HepG2 (cell line): ENCODE measurements at regions not wholly inside any gene's neighbourhood (a gene's known extent, or its start where the extent isn't known, plus 50 kb on each side); places are given as distances from the start of the nearest gene placed in this dataset.

ENCODE experiments used
- ATAC-seq: fragments of 200-7000 bp; cut with Tn5 transposase; 3 replicates; pipeline ENCODE4 v1.9.1; 2020; ENCODE audit warnings: mild to moderate bottlenecking, moderate library complexity
- BruUV-seq: library from RNA; stranded (reverse); fragments of 400-500 nt; replicated peaks from 2 replicates; lab custom pipeline; 2021; lab: Mats Ljungman, UMichigan
- CTCF ChIA-PET: fragments of 300-600 bp; formaldehyde crosslinking; extraction: SDS; loops from one replicate; lab custom pipeline; 2021; ENCODE audit warnings: low total read pairs, inconsistent platforms, low intra/inter-chr PET ratio; lab: Yijun Ruan, JAX
- POLR2A ChIA-PET: fragments of 350-600 bp; sonication (Branson Sonifier 250); formaldehyde crosslinking; loops from one replicate; lab custom pipeline; 2020; ENCODE audit warnings: antibody characterized with exemption, inconsistent platforms; lab: Yijun Ruan, JAX
- DNase-seq: peaks from one replicate; pipeline ENCODE4 v3.0.0-alpha.2; 2015; ENCODE audit warnings: low spot score
- FAIRE-seq: peaks from 3 replicates; lab custom pipeline; 2011; peaks lifted over from hg19 to GRCh38; lab: Jason Lieb, UNC
- H2AFZ ChIP-seq: one replicate; pipeline ENCODE4 v1.6.1; 2011; ENCODE audit warnings: low read length, inconsistent platforms
- H3K27ac ChIP-seq: fragments of 300-600 bp; 3 replicates; pipeline ENCODE4 v1.8.0; 2011; ENCODE audit warnings: mixed run types, mild to moderate bottlenecking, mixed read lengths, low read length, inconsistent platforms; ENCODE audit not compliant: insufficient read depth; ENCODE audit errors: extremely low read length
- H3K27me3 ChIP-seq, 2 experiments: fragments of 200-600 bp in 1 of 2; 2 replicates in 1 of 2; 3 replicates in 1 of 2; pipeline versions ENCODE4 v1.6.0 to v1.8.0; 2011; ENCODE audit warnings: low read length in 2 of 2, mild to moderate bottlenecking in 2 of 2, moderate library complexity in 2 of 2, inconsistent platforms in 1 of 2; ENCODE audit not compliant: insufficient read depth in 2 of 2, control insufficient read depth in 1 of 2
- H3K36me3 ChIP-seq, 2 experiments: fragments of 200-600 bp in 1 of 2; replicated peaks in 1 of 2; 2 replicates in 1 of 2; 3 replicates in 1 of 2; pipeline versions ENCODE4 v1.5.1 to v1.8.0; 2011; ENCODE audit warnings: low read length in 2 of 2, inconsistent platforms in 1 of 2; ENCODE audit not compliant: insufficient read depth in 2 of 2, control insufficient read depth in 1 of 2
- H3K4me1 ChIP-seq: 2 replicates; pipeline ENCODE4 v1.5.1; 2012; ENCODE audit warnings: low read length, inconsistent platforms; ENCODE audit not compliant: insufficient read depth
- H3K4me2 ChIP-seq: 2 replicates; pipeline ENCODE4 v1.6.0; 2011; ENCODE audit warnings: low read depth, low read length, inconsistent platforms
- H3K4me3 ChIP-seq, 3 experiments: fragments of 200-600 bp in 1 of 3; sonication (generic), shearing (Covaris generic) in 1 of 3; replicated peaks in 1 of 3; 2 replicates each; pipeline ENCODE4 v1.5.1; 2011 to 2016; ENCODE audit warnings: low read length in 3 of 3, inconsistent platforms in 2 of 3, low read depth in 2 of 3, mild to moderate bottlenecking in 2 of 3, control low read depth in 1 of 3, mixed read lengths in 1 of 3; ENCODE audit not compliant: insufficient read depth in 1 of 3
- H3K79me2 ChIP-seq: one replicate; pipeline ENCODE4 v1.6.1; 2011; ENCODE audit warnings: low read length, inconsistent platforms; ENCODE audit not compliant: insufficient read depth
- H3K9ac ChIP-seq: 2 replicates; pipeline ENCODE4 v1.6.0; 2011; ENCODE audit warnings: mild to moderate bottlenecking, low read depth, low read length, inconsistent platforms; ENCODE audit not compliant: insufficient read depth
- H3K9me3 ChIP-seq: 2 replicates; pipeline ENCODE4 v1.5.1; 2012; ENCODE audit warnings: mild to moderate bottlenecking, low read length
- H4K20me1 ChIP-seq: 2 replicates; pipeline ENCODE4 v1.6.0; 2011; ENCODE audit warnings: inconsistent platforms, mild to moderate bottlenecking, low read length, moderate library complexity; ENCODE audit not compliant: insufficient read depth
- CCDC6 ChIP-seq: sonication (generic); formaldehyde crosslinking; IDR thresholded peaks from 2 replicates; pipeline ENCODE4 v1.8.1; 2022; ENCODE audit warnings: mild to moderate bottlenecking, missing genetic modification reagents, moderate library complexity
- EP300 ChIP-seq, 3 experiments: sonication (generic) in 1 of 3; formaldehyde crosslinking in 1 of 3; IDR thresholded peaks; 2 replicates each; pipeline versions ENCODE4 v1.5.1 to v1.6.1; 2011 to 2020; ENCODE audit warnings: low read depth in 2 of 3, low read length in 2 of 3, borderline replicate concordance in 1 of 3, improper control_type of control experiment in 1 of 3, mild to moderate bottlenecking in 1 of 3, missing genetic modification reagents in 1 of 3, moderate library complexity in 1 of 3
- GATA4 ChIP-seq: sonication (generic); IDR thresholded peaks from 2 replicates; pipeline ENCODE4 v1.6.1; 2016; ENCODE audit warnings: antibody characterized with exemption, low read depth, borderline replicate concordance
- MED8 ChIP-seq: sonication (generic); formaldehyde crosslinking; IDR thresholded peaks from 2 replicates; pipeline ENCODE4 v1.8.1; 2023; ENCODE audit warnings: mild to moderate bottlenecking, missing genetic modification reagents; ENCODE audit not compliant: insufficient replicate concordance
- PHF5A ChIP-seq: IDR thresholded peaks from one replicate; pipeline ENCODE4 v1.6.1; 2018; ENCODE audit warnings: low read depth, missing genetic modification reagents; ENCODE audit not compliant: unreplicated experiment
- RELA ChIP-seq: sonication (generic); formaldehyde crosslinking; IDR thresholded peaks from 2 replicates; pipeline ENCODE4 v1.4.0; 2020; ENCODE audit warnings: missing genetic modification reagents
- SIX4 ChIP-seq: sonication (generic); formaldehyde crosslinking; IDR thresholded peaks from 2 replicates; pipeline ENCODE4 v1.4.0; 2020; ENCODE audit warnings: missing genetic modification reagents
- ZFAT ChIP-seq: sonication (generic); formaldehyde crosslinking; conservative IDR thresholded peaks from 2 replicates; pipeline ENCODE4 v1.8.1; 2023; ENCODE audit warnings: missing genetic modification reagents, inconsistent platforms
- ZNF451 ChIP-seq: sonication (generic); formaldehyde crosslinking; IDR thresholded peaks from 2 replicates; pipeline ENCODE4 v1.5.0; 2020; ENCODE audit warnings: mild to moderate bottlenecking, missing genetic modification reagents
- ZNF589 ChIP-seq: sonication (generic); formaldehyde crosslinking; conservative IDR thresholded peaks from 2 replicates; pipeline ENCODE4 v1.8.0; 2022; ENCODE audit warnings: mild to moderate bottlenecking, moderate library complexity, missing genetic modification reagents
- WGBS: methylation state at CpG from one replicate; pipeline ENCODE4 v1.1.6; 2017; ENCODE audit warnings: low lambda C conversion rate; 5-methylcytosine and 5-hydroxymethylcytosine counted together
- in situ Hi-C: cut with HindIII; loops from 2 replicates; pipeline ENCODE4 v1.10.0; 2017; ENCODE audit warnings: low pct_unique_long_range_greater_than_20kb; ENCODE audit not compliant: extremely low pct_ligation_motif_present
- intact Hi-C: fragments of 100-400 bp; cut with micrococcal nuclease; formaldehyde crosslinking; loops from one replicate; pipeline ENCODE4 v1.10.0; 2022; ENCODE audit not compliant: unreplicated experiment
- TF ChIP-seq, protein P1 (sequence below): sonication (generic); formaldehyde crosslinking; IDR thresholded peaks from 2 replicates; pipeline ENCODE4 v1.5.0; 2020; ENCODE audit warnings: missing genetic modification reagents
- TF ChIP-seq, protein P2 (sequence below): sonication (generic); formaldehyde crosslinking; IDR thresholded peaks from 2 replicates; pipeline ENCODE4 v1.9.0; 2022; ENCODE audit warnings: missing genetic modification reagents, mild to moderate bottlenecking, borderline replicate concordance
- TF ChIP-seq, protein P3 (sequence below): sonication (generic); formaldehyde crosslinking; IDR thresholded peaks from 2 replicates; pipeline ENCODE4 v1.9.0; 2021; ENCODE audit warnings: missing genetic modification reagents, mild to moderate bottlenecking, borderline replicate concordance

DNA sequence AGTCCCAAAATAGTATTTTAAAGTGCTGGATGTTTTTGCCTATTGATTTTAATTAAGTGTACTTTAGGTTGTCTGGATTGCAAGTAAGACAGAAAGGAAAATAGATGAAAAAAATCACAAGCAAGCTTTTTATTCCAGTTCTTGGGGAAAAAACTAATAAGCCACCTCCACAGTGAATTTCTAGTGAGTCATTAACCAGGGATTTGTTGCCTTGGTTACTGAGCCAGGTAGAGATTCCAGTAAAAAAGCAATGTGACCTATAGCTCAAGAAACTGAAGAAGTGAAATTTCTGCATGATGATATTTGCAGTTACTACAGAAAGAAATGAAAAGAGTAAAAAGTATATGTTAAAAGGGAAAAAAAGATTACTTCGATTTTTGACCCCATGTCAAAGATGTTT lies 160.6 kb downstream of the METTL4 start:
- no peaks in the 10 kb centered on the region for H3K27me3 ChIP-seq
- H3K27ac ChIP-seq: no peak overlapping the region
- DNase-seq (no peak), ATAC-seq (no peak), FAIRE-seq (no peak)
- H3K4me3 ChIP-seq: no peak overlapping the region
- no peaks in the 10 kb centered on the region for H3K79me2 ChIP-seq
- 3% methylated on average over 1 of the region's 1 CpG for WGBS
- POLR2A ChIA-PET: no interaction called here
- BruUV-seq: no TSS peak
- no peaks in the 10 kb centered on the region for H3K36me3 ChIP-seq
- no peaks in the 10 kb centered on the region for H3K9me3 ChIP-seq
- intact Hi-C loops: no loop called here
- H4K20me1 ChIP-seq: no peaks in the 10 kb centered on the region
- in situ Hi-C loops: no loop called here
- H3K9ac ChIP-seq: no peak overlapping the region
- no peaks in the 10 kb centered on the region for H3K4me1 ChIP-seq
- CTCF ChIA-PET: no interaction called here
- no peak overlapping the region for H3K4me2 ChIP-seq
- H2AFZ ChIP-seq: no peak overlapping the region
- no peak for TF ChIP-seq ZNF451 (CRISPR knock-in tag)
- TF ChIP-seq ZNF589 (CRISPR knock-in tag): no peak
- no peak for TF ChIP-seq RELA (CRISPR knock-in tag)
- TF ChIP-seq, protein P1, sequence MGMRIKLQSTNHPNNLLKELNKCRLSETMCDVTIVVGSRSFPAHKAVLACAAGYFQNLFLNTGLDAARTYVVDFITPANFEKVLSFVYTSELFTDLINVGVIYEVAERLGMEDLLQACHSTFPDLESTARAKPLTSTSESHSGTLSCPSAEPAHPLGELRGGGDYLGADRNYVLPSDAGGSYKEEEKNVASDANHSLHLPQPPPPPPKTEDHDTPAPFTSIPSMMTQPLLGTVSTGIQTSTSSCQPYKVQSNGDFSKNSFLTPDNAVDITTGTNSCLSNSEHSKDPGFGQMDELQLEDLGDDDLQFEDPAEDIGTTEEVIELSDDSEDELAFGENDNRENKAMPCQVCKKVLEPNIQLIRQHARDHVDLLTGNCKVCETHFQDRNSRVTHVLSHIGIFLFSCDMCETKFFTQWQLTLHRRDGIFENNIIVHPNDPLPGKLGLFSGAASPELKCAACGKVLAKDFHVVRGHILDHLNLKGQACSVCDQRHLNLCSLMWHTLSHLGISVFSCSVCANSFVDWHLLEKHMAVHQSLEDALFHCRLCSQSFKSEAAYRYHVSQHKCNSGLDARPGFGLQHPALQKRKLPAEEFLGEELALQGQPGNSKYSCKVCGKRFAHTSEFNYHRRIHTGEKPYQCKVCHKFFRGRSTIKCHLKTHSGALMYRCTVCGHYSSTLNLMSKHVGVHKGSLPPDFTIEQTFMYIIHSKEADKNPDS (CRISPR knock-in tag): no peak
- TF ChIP-seq CCDC6 (CRISPR knock-in tag): no peak
- TF ChIP-seq GATA4: no peak
- no peak for TF ChIP-seq PHF5A (CRISPR knock-in tag)
- TF ChIP-seq, protein P2, sequence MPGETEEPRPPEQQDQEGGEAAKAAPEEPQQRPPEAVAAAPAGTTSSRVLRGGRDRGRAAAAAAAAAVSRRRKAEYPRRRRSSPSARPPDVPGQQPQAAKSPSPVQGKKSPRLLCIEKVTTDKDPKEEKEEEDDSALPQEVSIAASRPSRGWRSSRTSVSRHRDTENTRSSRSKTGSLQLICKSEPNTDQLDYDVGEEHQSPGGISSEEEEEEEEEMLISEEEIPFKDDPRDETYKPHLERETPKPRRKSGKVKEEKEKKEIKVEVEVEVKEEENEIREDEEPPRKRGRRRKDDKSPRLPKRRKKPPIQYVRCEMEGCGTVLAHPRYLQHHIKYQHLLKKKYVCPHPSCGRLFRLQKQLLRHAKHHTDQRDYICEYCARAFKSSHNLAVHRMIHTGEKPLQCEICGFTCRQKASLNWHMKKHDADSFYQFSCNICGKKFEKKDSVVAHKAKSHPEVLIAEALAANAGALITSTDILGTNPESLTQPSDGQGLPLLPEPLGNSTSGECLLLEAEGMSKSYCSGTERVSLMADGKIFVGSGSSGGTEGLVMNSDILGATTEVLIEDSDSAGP (CRISPR knock-in tag): no peak
- TF ChIP-seq, protein P3, sequence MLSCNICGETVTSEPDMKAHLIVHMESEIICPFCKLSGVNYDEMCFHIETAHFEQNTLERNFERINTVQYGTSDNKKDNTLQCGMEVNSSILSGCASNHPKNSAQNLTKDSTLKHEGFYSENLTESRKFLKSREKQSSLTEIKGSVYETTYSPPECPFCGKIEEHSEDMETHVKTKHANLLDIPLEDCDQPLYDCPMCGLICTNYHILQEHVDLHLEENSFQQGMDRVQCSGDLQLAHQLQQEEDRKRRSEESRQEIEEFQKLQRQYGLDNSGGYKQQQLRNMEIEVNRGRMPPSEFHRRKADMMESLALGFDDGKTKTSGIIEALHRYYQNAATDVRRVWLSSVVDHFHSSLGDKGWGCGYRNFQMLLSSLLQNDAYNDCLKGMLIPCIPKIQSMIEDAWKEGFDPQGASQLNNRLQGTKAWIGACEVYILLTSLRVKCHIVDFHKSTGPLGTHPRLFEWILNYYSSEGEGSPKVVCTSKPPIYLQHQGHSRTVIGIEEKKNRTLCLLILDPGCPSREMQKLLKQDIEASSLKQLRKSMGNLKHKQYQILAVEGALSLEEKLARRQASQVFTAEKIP (CRISPR knock-in tag): no peak
- TF ChIP-seq ZFAT (CRISPR knock-in tag): no peak
- no peak for TF ChIP-seq SIX4 (CRISPR knock-in tag)
- TF ChIP-seq EP300 (IDR thresholded peaks at IDR 0.05; ENCODE audit: low read depth in 2 of 2, low read length in 2 of 2): no peak
- TF ChIP-seq EP300 (CRISPR knock-in tag; IDR thresholded peaks at IDR 0.05; ENCODE audit: borderline replicate concordance): no peak
- no peak for TF ChIP-seq MED8 (CRISPR knock-in tag)
